HepG2 (cell line): ENCODE measurements at regions not wholly inside any gene's neighbourhood (a gene's known extent, or its start where the extent isn't known, plus 50 kb on each side); places are given as distances from the start of the nearest gene placed in this dataset.

ENCODE experiments used
- ATAC-seq: fragments of 200-7000 bp; cut with Tn5 transposase; 3 replicates; pipeline ENCODE4 v1.9.1; 2020; ENCODE audit warnings: mild to moderate bottlenecking, moderate library complexity
- BruUV-seq: library from RNA; stranded (reverse); fragments of 400-500 nt; replicated peaks from 2 replicates; lab custom pipeline; 2021; lab: Mats Ljungman, UMichigan
- CTCF ChIA-PET: fragments of 300-600 bp; formaldehyde crosslinking; extraction: SDS; loops from one replicate; lab custom pipeline; 2021; ENCODE audit warnings: low total read pairs, inconsistent platforms, low intra/inter-chr PET ratio; lab: Yijun Ruan, JAX
- POLR2A ChIA-PET: fragments of 350-600 bp; sonication (Branson Sonifier 250); formaldehyde crosslinking; loops from one replicate; lab custom pipeline; 2020; ENCODE audit warnings: antibody characterized with exemption, inconsistent platforms; lab: Yijun Ruan, JAX
- DNase-seq: peaks from one replicate; pipeline ENCODE4 v3.0.0-alpha.2; 2015; ENCODE audit warnings: low spot score
- FAIRE-seq: peaks from 3 replicates; lab custom pipeline; 2011; peaks lifted over from hg19 to GRCh38; lab: Jason Lieb, UNC
- H2AFZ ChIP-seq: one replicate; pipeline ENCODE4 v1.6.1; 2011; ENCODE audit warnings: low read length, inconsistent platforms
- H3K27ac ChIP-seq: fragments of 300-600 bp; 3 replicates; pipeline ENCODE4 v1.8.0; 2011; ENCODE audit warnings: mixed run types, mild to moderate bottlenecking, mixed read lengths, low read length, inconsistent platforms; ENCODE audit not compliant: insufficient read depth; ENCODE audit errors: extremely low read length
- H3K27me3 ChIP-seq, 2 experiments: fragments of 200-600 bp in 1 of 2; 2 replicates in 1 of 2; 3 replicates in 1 of 2; pipeline versions ENCODE4 v1.6.0 to v1.8.0; 2011; ENCODE audit warnings: low read length in 2 of 2, mild to moderate bottlenecking in 2 of 2, moderate library complexity in 2 of 2, inconsistent platforms in 1 of 2; ENCODE audit not compliant: insufficient read depth in 2 of 2, control insufficient read depth in 1 of 2
- H3K36me3 ChIP-seq, 2 experiments: fragments of 200-600 bp in 1 of 2; replicated peaks in 1 of 2; 2 replicates in 1 of 2; 3 replicates in 1 of 2; pipeline versions ENCODE4 v1.5.1 to v1.8.0; 2011; ENCODE audit warnings: low read length in 2 of 2, inconsistent platforms in 1 of 2; ENCODE audit not compliant: insufficient read depth in 2 of 2, control insufficient read depth in 1 of 2
- H3K4me1 ChIP-seq: 2 replicates; pipeline ENCODE4 v1.5.1; 2012; ENCODE audit warnings: low read length, inconsistent platforms; ENCODE audit not compliant: insufficient read depth
- H3K4me2 ChIP-seq: 2 replicates; pipeline ENCODE4 v1.6.0; 2011; ENCODE audit warnings: low read depth, low read length, inconsistent platforms
- H3K4me3 ChIP-seq, 3 experiments: fragments of 200-600 bp in 1 of 3; sonication (generic), shearing (Covaris generic) in 1 of 3; replicated peaks in 1 of 3; 2 replicates each; pipeline ENCODE4 v1.5.1; 2011 to 2016; ENCODE audit warnings: low read length in 3 of 3, inconsistent platforms in 2 of 3, low read depth in 2 of 3, mild to moderate bottlenecking in 2 of 3, control low read depth in 1 of 3, mixed read lengths in 1 of 3; ENCODE audit not compliant: insufficient read depth in 1 of 3
- H3K79me2 ChIP-seq: one replicate; pipeline ENCODE4 v1.6.1; 2011; ENCODE audit warnings: low read length, inconsistent platforms; ENCODE audit not compliant: insufficient read depth
- H3K9ac ChIP-seq: 2 replicates; pipeline ENCODE4 v1.6.0; 2011; ENCODE audit warnings: mild to moderate bottlenecking, low read depth, low read length, inconsistent platforms; ENCODE audit not compliant: insufficient read depth
- H3K9me3 ChIP-seq: 2 replicates; pipeline ENCODE4 v1.5.1; 2012; ENCODE audit warnings: mild to moderate bottlenecking, low read length
- H4K20me1 ChIP-seq: 2 replicates; pipeline ENCODE4 v1.6.0; 2011; ENCODE audit warnings: inconsistent platforms, mild to moderate bottlenecking, low read length, moderate library complexity; ENCODE audit not compliant: insufficient read depth
- ARNT2 ChIP-seq: sonication (generic); formaldehyde crosslinking; IDR thresholded peaks from 2 replicates; pipeline ENCODE4 v1.8.0; 2022; ENCODE audit warnings: mild to moderate bottlenecking, low read depth, missing genetic modification reagents, moderate library complexity
- ATF7 ChIP-seq, 2 experiments: fragments of 450-650 bp in 1 of 2; sonication (generic) in 1 of 2; formaldehyde crosslinking in 1 of 2; IDR thresholded peaks; 2 replicates each; pipeline versions ENCODE4 v1.4.0 to v1.6.1; 2016 to 2020; ENCODE audit warnings: antibody characterized with exemption in 1 of 2, mild to moderate bottlenecking in 1 of 2, missing genetic modification reagents in 1 of 2
- CREB3 ChIP-seq: sonication (generic); formaldehyde crosslinking; IDR thresholded peaks from 2 replicates; pipeline ENCODE4 v1.5.0; 2020; ENCODE audit warnings: missing genetic modification reagents
- HBP1 ChIP-seq: IDR thresholded peaks from 2 replicates; pipeline ENCODE4 v1.6.1; 2016; ENCODE audit warnings: low read depth, control low read depth
- KLF6 ChIP-seq: IDR thresholded peaks from 2 replicates; pipeline ENCODE4 v1.8.0; 2016; ENCODE audit warnings: missing biosample characterization, missing genetic modification reagents
- KLF9 ChIP-seq: IDR thresholded peaks from 2 replicates; pipeline ENCODE4 v1.6.1; 2016; ENCODE audit warnings: low read depth
- MXD3 ChIP-seq: IDR thresholded peaks from 2 replicates; pipeline ENCODE4 v1.6.1; 2016; ENCODE audit warnings: mild to moderate bottlenecking, missing biosample characterization, missing genetic modification reagents
- MYPOP ChIP-seq: sonication (generic); formaldehyde crosslinking; IDR thresholded peaks from 2 replicates; pipeline ENCODE4 v1.8.1; 2023; ENCODE audit warnings: mild to moderate bottlenecking, moderate library complexity, missing genetic modification reagents
- NFE2L2 ChIP-seq: fragments of 150-350 bp; IDR thresholded peaks from 2 replicates; pipeline ENCODE4 v1.6.1; 2014; ENCODE audit warnings: low read length
- NONO ChIP-seq, 2 experiments: fragments of 450-650 bp in 1 of 2; sonication (generic) in 1 of 2; formaldehyde crosslinking in 1 of 2; IDR thresholded peaks in 1 of 2; conservative IDR thresholded peaks in 1 of 2; 2 replicates each; pipeline versions ENCODE4 v1.6.1 to v1.8.0; 2017 to 2022; ENCODE audit warnings: mild to moderate bottlenecking in 1 of 2, missing genetic modification reagents in 1 of 2, moderate library complexity in 1 of 2
- ZNF451 ChIP-seq: sonication (generic); formaldehyde crosslinking; IDR thresholded peaks from 2 replicates; pipeline ENCODE4 v1.5.0; 2020; ENCODE audit warnings: mild to moderate bottlenecking, missing genetic modification reagents
- ZNF468 ChIP-seq: sonication (generic); formaldehyde crosslinking; IDR thresholded peaks from 2 replicates; pipeline ENCODE4 v1.8.0; 2022; ENCODE audit warnings: mild to moderate bottlenecking, moderate library complexity, missing genetic modification reagents
- ZNF607 ChIP-seq: sonication (generic); formaldehyde crosslinking; IDR thresholded peaks from 2 replicates; pipeline ENCODE4 v1.5.1; 2020; ENCODE audit warnings: missing genetic modification reagents, mild to moderate bottlenecking, borderline replicate concordance
- ZNF788 ChIP-seq: sonication (generic); formaldehyde crosslinking; IDR thresholded peaks from 2 replicates; pipeline ENCODE4 v1.5.0; 2020; ENCODE audit warnings: mild to moderate bottlenecking, missing genetic modification reagents, borderline replicate concordance
- ZNF800 ChIP-seq: sonication (generic); formaldehyde crosslinking; IDR thresholded peaks from 2 replicates; pipeline ENCODE4 v1.4.0; 2020; ENCODE audit warnings: missing genetic modification reagents
- ZNF850 ChIP-seq: sonication (generic); formaldehyde crosslinking; conservative IDR thresholded peaks from 2 replicates; pipeline ENCODE4 v1.9.0; 2021; ENCODE audit warnings: mild to moderate bottlenecking, missing genetic modification reagents
- WGBS: methylation state at CpG from one replicate; pipeline ENCODE4 v1.1.6; 2017; ENCODE audit warnings: low lambda C conversion rate; 5-methylcytosine and 5-hydroxymethylcytosine counted together
- in situ Hi-C: cut with HindIII; loops from 2 replicates; pipeline ENCODE4 v1.10.0; 2017; ENCODE audit warnings: low pct_unique_long_range_greater_than_20kb; ENCODE audit not compliant: extremely low pct_ligation_motif_present
- intact Hi-C: fragments of 100-400 bp; cut with micrococcal nuclease; formaldehyde crosslinking; loops from one replicate; pipeline ENCODE4 v1.10.0; 2022; ENCODE audit not compliant: unreplicated experiment

- Histone ChIP-seq H3K9me3 (no peaks in the 10 kb centered on the region), H4K20me1 (no peaks in the 10 kb centered on the region), H3K9ac (no peak overlapping the region), H2AFZ (no peak overlapping the region), H3K36me3 (no peaks in the 10 kb centered on the region), H3K4me2 (no peak overlapping the region), H3K27me3 (no peaks in the 10 kb centered on the region), H3K79me2 (no peaks in the 10 kb centered on the region), H3K27ac (no peak overlapping the region), H3K4me3 (no peak overlapping the region), H3K4me1 (no peaks in the 10 kb centered on the region)
- FAIRE-seq (no peak), DNase-seq (no peak), ATAC-seq (no peak)
- in situ Hi-C loops = no loop called here
- ChIA-PET POLR2A (no interaction called here), CTCF (no interaction called here)
- intact Hi-C loops = no loop called here
- WGBS = 48% methylated on average over 10 of the region's 19 CpGs
- no TSS peak for BruUV-seq
- TF ChIP-seq KLF9 (CRISPR knock-in tag) (no peak), ATF7 (IDR thresholded peaks at IDR 0.05) (no peak), ATF7 (CRISPR knock-in tag; IDR thresholded peaks at IDR 0.05) (no peak), ZNF850 (CRISPR knock-in tag) (no peak), ZNF607 (no peak), MYPOP (CRISPR knock-in tag) (no peak), NFE2L2 (no peak), ZNF800 (CRISPR knock-in tag) (no peak), HBP1 (CRISPR knock-in tag) (no peak), ZNF468 (CRISPR knock-in tag) (no peak), ZNF451 (CRISPR knock-in tag) (no peak), ARNT2 (CRISPR knock-in tag) (no peak), CREB3 (CRISPR knock-in tag) (no peak), KLF6 (no peak), ZNF788 (no peak), NONO (IDR thresholded peaks at IDR 0.05) (no peak), NONO (CRISPR knock-in tag; conservative IDR thresholded peaks at IDR 0.05) (no peak), MXD3 (CRISPR knock-in tag) (no peak)
Measured at GRCh38 chr2:150542172-150542571, 54.7 kb upstream of the RND3 start.
